ENCODE measurements at regions not wholly inside any gene's neighbourhood (a gene's known extent, or its start where the extent isn't known, plus 50 kb on each side); places are given as distances from the start of the nearest gene placed in this dataset.

DNA sequence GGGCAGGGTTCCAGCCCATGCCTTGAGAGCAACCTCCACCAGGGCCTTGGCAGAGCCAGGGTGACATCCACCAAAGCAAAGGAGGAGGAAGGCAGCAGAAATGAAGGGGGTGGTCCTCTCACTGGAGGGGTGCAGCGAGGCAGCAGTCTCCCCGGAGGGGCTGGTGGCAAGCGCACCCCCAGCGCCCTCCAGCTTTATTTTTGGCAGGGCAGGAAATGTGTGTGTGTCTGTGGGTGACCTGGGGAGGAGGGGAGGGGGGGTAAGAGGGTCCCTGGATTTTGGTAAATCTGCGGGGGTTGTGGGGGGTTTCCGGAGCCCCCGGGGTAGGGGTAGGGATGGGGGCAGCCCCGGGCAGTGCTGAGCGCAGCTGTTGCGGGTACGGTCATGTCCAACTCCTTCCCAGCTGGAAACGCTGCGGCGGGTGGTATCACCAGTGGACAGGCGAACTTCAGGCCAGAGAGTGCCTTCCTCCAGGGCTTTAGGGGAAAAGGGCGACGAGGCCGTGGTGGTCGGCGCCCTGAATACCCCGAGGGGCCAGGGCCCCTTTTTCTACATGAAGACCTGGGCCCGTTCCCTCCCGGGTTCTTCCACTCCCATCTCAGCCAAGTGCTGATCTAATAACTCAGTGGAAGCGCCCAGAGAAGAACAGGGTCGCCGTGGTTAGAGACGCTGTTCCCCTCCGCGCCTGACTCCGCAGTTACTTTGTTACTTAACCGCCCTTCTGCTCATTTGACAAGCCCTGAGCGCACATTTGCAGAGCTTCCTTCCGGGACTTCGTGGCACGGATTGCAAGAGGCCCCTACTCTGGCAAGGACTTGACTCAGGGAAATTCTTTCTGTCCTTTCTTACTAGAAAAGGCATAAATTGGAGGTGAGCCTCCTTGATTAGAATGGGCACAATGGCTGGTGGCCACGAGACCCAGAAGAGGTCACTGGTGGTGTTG, 55.2 kb downstream of the FOS start:
- Histone ChIP-seq H3K27me3 (ENCODE audit: insufficient read depth, low read length) (no peaks in the 10 kb centered on the region), H3K4me1 (ENCODE audit: insufficient read depth, low read length) (peaks cover 22% of the 10 kb centered on the region), H3K9me3 (ENCODE audit: control insufficient read depth in 1 of 2, low read length in 2 of 2) (no peaks in the 10 kb centered on the region), H3K27ac (ENCODE audit: low read depth, low read length) (peak overlapping the region; percentile 58), H3K36me3 (ENCODE audit: insufficient read depth, low read length) (no peaks in the 10 kb centered on the region), H3K4me3 (ENCODE audit: low read length in 2 of 2) (peak overlapping the region; percentile 57 to 64)
- ChIA-PET POLR2A (ENCODE audit: partially characterized antibody) (interaction anchor here (0.6 to 1.8 kb wide), 11 partner anchors 9 to 243 kb away, joined by 3 to 12 read pairs (median 5); partner anchors contain the start of genes BATF and NEK9), CTCF (ENCODE audit: partially characterized antibody) (interaction anchor here (0.7 to 1.3 kb wide), 3 partner anchors 10 to 244 kb away, joined by 3 read pairs; no protein-coding TSS in a partner anchor)
- H3K27me3 Mint-ChIP-seq, result no peaks in the 10 kb centered on the region
- peak overlapping the region; percentile 71 to 91 (median 86) for H3K4me3 Mint-ChIP-seq
- intact Hi-C loops (cut with micrococcal nuclease), result no loop called here
- peaks cover 22 to 36% (median 29%) of the 10 kb centered on the region in 4 donors for H3K4me1 Mint-ChIP-seq
- H3K36me3 Mint-ChIP-seq, result no peaks in the 10 kb centered on the region
- H3K9me3 Mint-ChIP-seq, result no peaks in the 10 kb centered on the region
- DNase-seq, result peak; percentile 71 to 77 (median 73)
- H3K27ac Mint-ChIP-seq, result peak overlapping the region; percentile 90 to 99 (median 94)

DNA sequence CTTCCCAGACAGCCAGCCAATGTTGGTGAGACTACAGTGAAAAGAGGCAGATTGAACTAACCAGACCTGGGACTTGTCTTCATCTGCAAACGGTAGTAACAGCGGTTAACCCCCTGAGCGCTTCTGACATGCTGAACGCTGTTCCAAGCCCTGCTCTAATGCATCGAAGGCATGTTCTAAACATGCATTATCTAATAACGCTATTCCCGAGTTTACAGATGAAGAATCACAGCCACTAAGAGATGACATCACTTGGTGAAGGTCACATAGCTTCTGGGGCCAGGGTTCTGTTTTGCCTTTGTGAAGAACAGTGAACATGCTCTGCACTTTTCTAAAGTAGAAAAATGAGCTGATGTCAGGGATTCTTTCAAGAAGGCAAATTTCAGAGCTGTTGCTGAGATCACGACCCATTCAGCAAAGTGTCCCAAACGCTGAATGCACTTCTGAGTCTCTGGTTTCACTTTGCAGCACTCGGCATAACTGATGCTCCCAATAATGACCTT, 56.0 kb downstream of the FOS start:
- Histone ChIP-seq H3K4me3 (ENCODE audit: low read length in 2 of 2) (peak overlapping the region; percentile 57 to 64), H3K36me3 (ENCODE audit: insufficient read depth, low read length) (no peaks in the 10 kb centered on the region), H3K9me3 (ENCODE audit: control insufficient read depth in 1 of 2, low read length in 2 of 2) (no peaks in the 10 kb centered on the region), H3K27me3 (ENCODE audit: insufficient read depth, low read length) (no peaks in the 10 kb centered on the region), H3K4me1 (ENCODE audit: insufficient read depth, low read length) (peaks cover 22% of the 10 kb centered on the region), H3K27ac (ENCODE audit: low read depth, low read length) (peak overlapping the region; percentile 58)
- ChIA-PET CTCF (ENCODE audit: partially characterized antibody) (interaction anchor here (0.9 to 1.8 kb wide), 4 partner anchors 10 to 227 kb away, joined by 3 to 5 read pairs (median 4); no protein-coding TSS in a partner anchor), POLR2A (ENCODE audit: partially characterized antibody) (interaction anchor here (0.8 to 1.8 kb wide), 9 partner anchors 8 to 232 kb away, joined by 3 to 12 read pairs (median 5); partner anchors contain the start of genes BATF and NEK9)
- no peaks in the 10 kb centered on the region for H3K27me3 Mint-ChIP-seq
- peak overlapping the region; percentile 71 to 91 (median 86) for H3K4me3 Mint-ChIP-seq
- peak overlapping the region; percentile 84 to 99 (median 94) for H3K27ac Mint-ChIP-seq
- intact Hi-C loops (cut with micrococcal nuclease), result no loop called here
- peak in 3 of 5 donors; percentile 6 to 12 (median 9) for DNase-seq
- H3K9me3 Mint-ChIP-seq, result no peaks in the 10 kb centered on the region
- no peaks in the 10 kb centered on the region for H3K36me3 Mint-ChIP-seq
- H3K4me1 Mint-ChIP-seq, result peaks cover 22 to 36% (median 29%) of the 10 kb centered on the region in 4 donors

DNA sequence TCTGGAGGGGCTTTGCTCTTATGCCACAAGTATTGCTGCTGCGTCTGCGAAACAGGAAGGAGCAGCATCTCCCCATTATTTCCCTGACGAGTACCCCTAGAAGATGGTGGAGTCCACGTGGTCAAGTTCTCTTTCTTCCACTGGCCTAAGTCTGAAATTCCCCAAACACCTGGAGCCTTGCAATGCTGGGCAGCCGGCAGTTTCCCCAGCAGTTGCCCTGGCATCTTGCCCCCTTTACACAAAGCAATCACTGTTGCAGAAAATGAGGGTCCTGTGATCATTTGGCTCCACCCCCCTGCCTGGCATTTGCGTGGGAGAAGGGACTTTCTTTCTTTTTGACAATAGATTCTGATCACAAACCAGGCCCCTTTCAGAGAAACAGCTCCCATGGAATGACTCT, 56.9 kb downstream of the FOS start:
- H3K27ac ChIP-seq (ENCODE audit: low read depth, low read length), result no peak overlapping the region
- no peaks in the 10 kb centered on the region for H3K9me3 Mint-ChIP-seq
- CTCF ChIA-PET (ENCODE audit: partially characterized antibody), result interaction anchor here (0.9 to 1.8 kb wide), 2 partner anchors 153 to 226 kb away, joined by 4 to 5 read pairs; no protein-coding TSS in a partner anchor
- H3K27ac Mint-ChIP-seq, result peak overlapping the region in 5 of 7 donors; percentile 47 to 91 (median 64)
- no peak overlapping the region for H3K4me3 ChIP-seq (ENCODE audit: low read length in 2 of 2)
- H3K36me3 ChIP-seq (ENCODE audit: insufficient read depth, low read length), result no peaks in the 10 kb centered on the region
- H3K4me1 ChIP-seq (ENCODE audit: insufficient read depth, low read length), result peaks cover 22% of the 10 kb centered on the region
- H3K27me3 Mint-ChIP-seq, result no peaks in the 10 kb centered on the region
- H3K9me3 ChIP-seq (ENCODE audit: control insufficient read depth in 1 of 2, low read length in 2 of 2), result no peaks in the 10 kb centered on the region
- no peaks in the 10 kb centered on the region for H3K27me3 ChIP-seq (ENCODE audit: insufficient read depth, low read length)
- H3K4me1 Mint-ChIP-seq, result peaks cover 22 to 36% (median 29%) of the 10 kb centered on the region in 4 donors
- no peaks in the 10 kb centered on the region for H3K36me3 Mint-ChIP-seq
- POLR2A ChIA-PET (ENCODE audit: partially characterized antibody), result interaction anchor here (0.7 to 1.7 kb wide), 3 partner anchors 75 to 179 kb away, joined by 3 to 7 read pairs (median 4); no protein-coding TSS in a partner anchor
- intact Hi-C loops (cut with micrococcal nuclease), result no loop called here
- peak overlapping the region in 7 of 8 donors; percentile 34 to 87 (median 49) for H3K4me3 Mint-ChIP-seq
- DNase-seq, result no peak

DNA sequence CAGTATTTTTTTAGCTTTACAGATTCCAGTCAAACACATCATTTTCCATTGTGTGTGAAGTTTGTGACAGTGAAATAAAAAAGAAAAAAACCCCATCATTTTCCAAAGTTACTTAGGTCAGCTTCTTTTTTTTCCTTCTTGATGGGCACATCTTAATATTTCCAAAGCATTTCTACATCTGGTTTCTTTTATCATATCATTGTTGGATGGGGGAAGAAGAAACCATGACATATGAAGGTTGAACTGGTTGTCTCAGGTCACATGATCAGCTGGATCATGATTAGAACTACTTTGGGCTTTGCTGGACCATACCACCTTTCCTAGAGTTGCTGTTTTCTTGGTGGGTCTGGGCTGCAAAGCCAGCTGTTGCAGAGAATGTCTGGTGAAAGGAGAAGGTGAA, 59.8 kb downstream of the FOS start:
- no peaks in the 10 kb centered on the region for H3K27me3 ChIP-seq (ENCODE audit: insufficient read depth, low read length)
- Mint-ChIP-seq H3K4me1 (peaks cover 14 to 25% (median 21%) of the 10 kb centered on the region in 4 donors), H3K27ac (no peak overlapping the region), H3K27me3 (peaks cover 0 to 2% of the 10 kb centered on the region in 2 donors), H3K9me3 (no peaks in the 10 kb centered on the region), H3K36me3 (no peaks in the 10 kb centered on the region), H3K4me3 (no peak overlapping the region)
- CTCF ChIA-PET (ENCODE audit: partially characterized antibody), result interaction anchor here (0.9 to 2.0 kb wide), 2 partner anchors 29 to 44 kb away, joined by 3 to 5 read pairs; no protein-coding TSS in a partner anchor
- intact Hi-C loops (cut with micrococcal nuclease), result no loop called here
- H3K4me3 ChIP-seq (ENCODE audit: low read length in 2 of 2), result no peak overlapping the region
- no peaks in the 10 kb centered on the region for H3K9me3 ChIP-seq (ENCODE audit: control insufficient read depth in 1 of 2, low read length in 2 of 2)
- H3K4me1 ChIP-seq (ENCODE audit: insufficient read depth, low read length), result peaks cover 22% of the 10 kb centered on the region
- no peak overlapping the region for H3K27ac ChIP-seq (ENCODE audit: low read depth, low read length)
- POLR2A ChIA-PET (ENCODE audit: partially characterized antibody), result no interaction called here
- no peak for DNase-seq
- H3K36me3 ChIP-seq (ENCODE audit: insufficient read depth, low read length), result no peaks in the 10 kb centered on the region

DNA sequence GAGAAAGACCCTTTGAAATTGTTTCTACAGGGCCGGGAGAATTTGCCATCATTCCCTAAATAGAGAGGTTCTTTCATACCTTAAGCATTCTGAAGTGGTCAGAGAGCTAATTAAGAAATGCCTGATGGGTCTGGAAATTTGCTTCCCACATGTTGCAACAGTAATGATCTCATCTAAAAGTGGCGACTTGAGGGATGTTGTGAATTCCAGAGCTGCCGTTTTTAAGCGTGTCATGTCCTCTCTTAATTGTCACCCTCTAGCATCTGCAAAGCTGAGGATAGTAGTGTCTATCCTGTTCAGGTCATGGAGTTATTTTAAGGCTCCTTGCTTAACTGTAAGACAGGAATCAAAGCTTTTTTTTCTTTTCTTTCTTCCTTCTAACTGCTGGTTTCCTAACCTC, 60.4 kb downstream of the FOS start:
- intact Hi-C loops (cut with micrococcal nuclease), result no loop called here
- Histone ChIP-seq H3K27ac (ENCODE audit: low read depth, low read length) (no peak overlapping the region), H3K4me3 (ENCODE audit: low read length in 2 of 2) (no peak overlapping the region), H3K4me1 (ENCODE audit: insufficient read depth, low read length) (peaks cover 15% of the 10 kb centered on the region), H3K36me3 (ENCODE audit: insufficient read depth, low read length) (no peaks in the 10 kb centered on the region), H3K27me3 (ENCODE audit: insufficient read depth, low read length) (no peaks in the 10 kb centered on the region), H3K9me3 (ENCODE audit: control insufficient read depth in 1 of 2, low read length in 2 of 2) (no peaks in the 10 kb centered on the region)
- no peaks in the 10 kb centered on the region for H3K36me3 Mint-ChIP-seq
- no peaks in the 10 kb centered on the region for H3K9me3 Mint-ChIP-seq
- H3K4me3 Mint-ChIP-seq, result no peak overlapping the region
- H3K27ac Mint-ChIP-seq, result no peak overlapping the region
- H3K27me3 Mint-ChIP-seq, result peaks cover 0 to 2% of the 10 kb centered on the region in 2 donors
- POLR2A ChIA-PET (ENCODE audit: partially characterized antibody), result no interaction called here
- no peak for DNase-seq
- CTCF ChIA-PET (ENCODE audit: partially characterized antibody), result interaction anchor here (2.0 kb wide), 1 partner anchor 44 kb away, joined by 5 read pairs; no protein-coding TSS in a partner anchor
- H3K4me1 Mint-ChIP-seq, result peaks cover 12 to 18% (median 17%) of the 10 kb centered on the region in 4 donors

DNA sequence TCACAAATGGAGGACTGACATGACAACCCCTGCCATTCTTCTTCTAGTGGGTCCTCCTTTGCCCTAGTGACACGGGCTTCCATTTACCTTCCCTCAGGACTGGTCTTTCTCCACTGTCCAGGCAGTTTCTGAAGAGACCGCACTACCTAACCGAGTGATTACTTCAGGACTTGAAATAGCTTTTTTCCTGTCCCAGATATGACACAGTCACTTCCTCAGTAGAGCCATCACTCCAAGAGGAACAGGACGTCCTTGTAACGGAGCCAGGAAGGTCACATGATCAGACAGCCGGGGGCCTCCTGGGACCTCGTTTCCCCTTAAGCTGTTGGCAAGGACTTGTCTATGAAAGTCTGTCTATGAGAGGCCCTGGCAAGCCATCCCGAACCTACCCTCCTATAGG, 62.3 kb downstream of the FOS start:
- Mint-ChIP-seq H3K36me3 (no peaks in the 10 kb centered on the region), H3K27me3 (peaks cover 2 to 3% of the 10 kb centered on the region in 2 donors), H3K27ac (no peak overlapping the region), H3K4me3 (no peak overlapping the region), H3K4me1 (peaks cover under 1 to 5% (median 1%) of the 10 kb centered on the region in 4 donors), H3K9me3 (peaks cover 0 to 7% (median 2%) of the 10 kb centered on the region in 8 donors)
- DNase-seq, result no peak
- Histone ChIP-seq H3K36me3 (ENCODE audit: insufficient read depth, low read length) (no peaks in the 10 kb centered on the region), H3K27ac (ENCODE audit: low read depth, low read length) (no peak overlapping the region), H3K27me3 (ENCODE audit: insufficient read depth, low read length) (no peaks in the 10 kb centered on the region), H3K9me3 (ENCODE audit: control insufficient read depth in 1 of 2, low read length in 2 of 2) (no peaks in the 10 kb centered on the region), H3K4me1 (ENCODE audit: insufficient read depth, low read length) (no peaks in the 10 kb centered on the region), H3K4me3 (ENCODE audit: low read length in 2 of 2) (no peak overlapping the region)
- CTCF ChIA-PET (ENCODE audit: partially characterized antibody), result no interaction called here
- intact Hi-C loops (cut with micrococcal nuclease), result no loop called here
- POLR2A ChIA-PET (ENCODE audit: partially characterized antibody), result interaction anchor here (1.1 kb wide), 1 partner anchor 11 kb away, joined by 3 read pairs; no protein-coding TSS in a partner anchor

DNA sequence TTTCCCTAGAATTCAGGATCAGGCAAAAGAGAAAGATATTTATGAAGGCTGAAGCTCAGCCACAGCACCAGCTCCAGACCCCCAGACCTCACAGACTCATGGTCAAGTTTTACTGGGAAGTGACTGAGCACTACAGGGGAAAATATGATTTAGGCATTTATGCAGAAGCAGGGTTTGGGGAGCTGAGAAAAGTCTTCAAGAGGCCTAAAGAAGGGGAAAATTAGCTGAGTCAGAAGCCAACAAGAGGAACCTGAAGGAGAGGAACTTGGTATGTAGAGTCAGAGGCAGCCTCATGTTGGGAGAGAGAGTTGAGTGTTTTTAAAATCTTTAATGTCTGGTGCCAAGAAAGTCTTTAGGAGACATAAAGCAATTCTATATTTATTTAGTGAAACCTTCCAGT, 63.0 kb downstream of the FOS start:
- H3K36me3 ChIP-seq (ENCODE audit: insufficient read depth, low read length), result no peaks in the 10 kb centered on the region
- ChIA-PET POLR2A (ENCODE audit: partially characterized antibody) (interaction anchor here (1.1 kb wide), 1 partner anchor 10 kb away, joined by 3 read pairs; no protein-coding TSS in a partner anchor), CTCF (ENCODE audit: partially characterized antibody) (no interaction called here)
- H3K4me3 ChIP-seq (ENCODE audit: low read length in 2 of 2), result no peak overlapping the region
- no peak for DNase-seq
- Mint-ChIP-seq H3K36me3 (no peaks in the 10 kb centered on the region), H3K4me1 (peaks cover 0 to 4% (median 0%) of the 10 kb centered on the region in 4 donors), H3K27me3 (peaks cover 2 to 3% of the 10 kb centered on the region in 2 donors), H3K9me3 (peaks cover 0 to 7% (median 2%) of the 10 kb centered on the region in 8 donors), H3K27ac (no peak overlapping the region), H3K4me3 (no peak overlapping the region)
- H3K9me3 ChIP-seq (ENCODE audit: control insufficient read depth in 1 of 2, low read length in 2 of 2), result no peaks in the 10 kb centered on the region
- H3K27me3 ChIP-seq (ENCODE audit: insufficient read depth, low read length), result no peaks in the 10 kb centered on the region
- no peaks in the 10 kb centered on the region for H3K4me1 ChIP-seq (ENCODE audit: insufficient read depth, low read length)
- no peak overlapping the region for H3K27ac ChIP-seq (ENCODE audit: low read depth, low read length)
- intact Hi-C loops (cut with micrococcal nuclease), result no loop called here
